ENCODE measurements at regions not wholly inside any gene's neighbourhood (a gene's known extent, or its start where the extent isn't known, plus 50 kb on each side); places are given as distances from the start of the nearest gene placed in this dataset.
A peak's percentile ranks its signal among the peaks of the same experiment; 100 is the strongest.
"Not testable (repeated sequence)": the region's sequence is repeated elsewhere in the genome, so short reads cannot be mapped to it uniquely, and the experiment has no call there.

DNA sequence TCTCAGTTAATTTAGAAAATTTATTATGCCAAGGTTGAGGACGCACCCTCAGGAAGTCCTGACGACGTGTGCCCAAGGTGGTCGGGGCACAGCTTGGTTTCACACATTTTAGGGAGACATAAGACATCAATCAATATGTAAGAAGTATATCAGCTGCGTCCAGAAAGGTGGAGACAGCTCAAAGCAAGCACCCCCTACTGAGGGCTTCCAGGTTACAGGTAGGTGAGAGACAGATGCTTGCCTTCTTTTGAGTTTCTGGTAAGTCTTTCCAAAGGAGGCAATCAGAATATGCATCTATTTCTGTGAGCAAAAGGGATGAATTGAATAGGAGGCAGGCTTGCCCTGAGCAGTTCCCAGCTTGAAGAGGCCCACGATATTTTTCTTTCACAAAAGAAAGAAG, 614.3 kb downstream of the XPNPEP1 start:
- TF ChIP-seq Cebpa-rat (IDR thresholded peaks at IDR 0.05), result no peak
- no peaks in the 10 kb centered on the region for H4K20me1 ChIP-seq
- no peaks in the 10 kb centered on the region for H3K9me3 ChIP-seq (replicated peaks in 1 of 11)
- no peaks in the 10 kb centered on the region for H3K27me3 ChIP-seq
- H3K36me3 ChIP-seq, result no peaks in the 10 kb centered on the region
- H3K4me2 ChIP-seq, result no peak overlapping the region
- no peak overlapping the region for H3K9ac ChIP-seq
- H3K27ac ChIP-seq, result no peak overlapping the region
- no peak overlapping the region for H3K4me3 ChIP-seq
- no peaks in the 10 kb centered on the region for H3K4me1 ChIP-seq

DNA sequence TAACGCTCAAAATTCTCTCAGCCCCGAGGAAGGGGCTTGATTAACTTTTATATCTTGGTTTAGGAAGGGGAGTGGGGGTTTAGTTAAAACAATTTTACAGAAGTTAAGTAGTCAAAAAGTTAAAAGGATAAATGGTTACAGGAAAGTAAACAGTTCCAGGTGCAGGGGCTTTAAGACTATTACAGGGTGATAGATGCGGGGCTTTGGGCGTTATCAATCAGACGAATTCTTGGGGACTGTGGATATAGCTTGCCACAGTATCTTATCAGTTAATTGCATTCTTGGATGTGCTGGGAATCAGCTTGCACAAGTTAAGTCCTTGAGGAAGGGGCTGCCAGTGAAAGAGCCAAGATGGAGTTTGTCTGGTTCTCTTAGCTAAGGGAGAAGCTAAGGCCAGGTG, 616.2 kb downstream of the XPNPEP1 start:
- not testable (repeated sequence) for H3K27me3 ChIP-seq; H3K4me1 ChIP-seq; H3K4me2 ChIP-seq; H4K20me1 ChIP-seq; H3K4me3 ChIP-seq; H3K36me3 ChIP-seq; H3K9me3 ChIP-seq (replicated peaks in 1 of 11); H3K27ac ChIP-seq; H3K9ac ChIP-seq

DNA sequence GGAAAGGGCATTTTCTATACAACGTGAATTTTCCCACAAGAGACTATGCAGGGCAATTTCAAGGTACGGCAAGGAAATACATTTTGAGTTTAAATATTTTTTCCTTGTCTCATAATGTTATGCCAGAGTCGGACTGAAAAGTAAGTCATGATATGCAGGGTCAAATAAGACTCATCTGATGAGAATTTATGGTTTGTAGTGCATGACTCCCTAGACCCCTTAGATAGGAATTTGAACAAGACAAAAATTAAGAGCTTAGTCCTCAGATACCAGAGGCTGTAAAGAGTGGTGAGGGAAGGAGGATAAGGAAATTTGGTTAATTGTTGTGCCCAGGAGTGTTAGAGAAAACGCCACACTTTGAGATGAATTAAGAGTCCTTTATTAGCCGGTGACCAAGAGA, 616.6 kb downstream of the XPNPEP1 start:
- TF ChIP-seq Cebpa-rat (IDR thresholded peaks at IDR 0.05), result no peak
- no peak overlapping the region for H3K4me2 ChIP-seq
- no peaks in the 10 kb centered on the region for H4K20me1 ChIP-seq
- no peaks in the 10 kb centered on the region for H3K4me1 ChIP-seq
- H3K9me3 ChIP-seq (replicated peaks in 1 of 11), result no peaks in the 10 kb centered on the region
- H3K27ac ChIP-seq, result no peak overlapping the region
- no peaks in the 10 kb centered on the region for H3K27me3 ChIP-seq
- no peak overlapping the region for H3K4me3 ChIP-seq
- no peaks in the 10 kb centered on the region for H3K36me3 ChIP-seq
- H3K9ac ChIP-seq, result no peak overlapping the region

GRCh38 chr10:109287858-109288257, 635.5 kb downstream of the XPNPEP1 start:
- no peak for TF ChIP-seq Cebpa-rat (IDR thresholded peaks at IDR 0.05)
- Histone ChIP-seq H3K36me3 (no peaks in the 10 kb centered on the region), H3K27ac (no peak overlapping the region), H3K4me1 (peaks cover 0 to 12% (median 0%) of the 10 kb centered on the region in 10 experiments; a peak in 4 of 20 replicates), H3K9ac (no peak overlapping the region), H3K4me3 (no peak overlapping the region), H4K20me1 (no peaks in the 10 kb centered on the region), H3K9me3 (replicated peaks in 1 of 11) (peaks cover 0 to 4% (median 0%) of the 10 kb centered on the region in 11 experiments; a peak in 1 of 22 replicates), H3K4me2 (no peak overlapping the region), H3K27me3 (no peaks in the 10 kb centered on the region)

- Histone ChIP-seq H3K27me3 (no peaks in the 10 kb centered on the region), H3K4me1 (peaks cover 0 to 12% (median 0%) of the 10 kb centered on the region in 10 experiments; a peak in 4 of 20 replicates), H3K9me3 (replicated peaks in 1 of 11) (no peaks in the 10 kb centered on the region), H4K20me1 (no peaks in the 10 kb centered on the region), H3K4me3 (no peak overlapping the region), H3K27ac (no peak overlapping the region), H3K36me3 (no peaks in the 10 kb centered on the region), H3K4me2 (no peak overlapping the region), H3K9ac (no peak overlapping the region)
- no peak for TF ChIP-seq Cebpa-rat (IDR thresholded peaks at IDR 0.05)
These were observed 640.8 kb downstream of the XPNPEP1 start for GRCh38 chr10:109282510-109282909.

- Histone ChIP-seq H4K20me1 (no peaks in the 10 kb centered on the region), H3K4me3 (no peak overlapping the region), H3K9ac (no peak overlapping the region), H3K27ac (no peak overlapping the region), H3K36me3 (no peaks in the 10 kb centered on the region), H3K4me2 (no peak overlapping the region), H3K27me3 (no peaks in the 10 kb centered on the region), H3K9me3 (replicated peaks in 1 of 11) (no peaks in the 10 kb centered on the region), H3K4me1 (peaks cover 0 to 3% (median 0%) of the 10 kb centered on the region in 10 experiments; a peak in 2 of 20 replicates)
- TF ChIP-seq Cebpa-rat (IDR thresholded peaks at IDR 0.05), result peak in 1 of 11 experiments; percentile 56; a peak in 1 of 22 replicates
These were observed 642.0 kb downstream of the XPNPEP1 start for GRCh38 chr10:109281347-109281746.

GRCh38 chr10:109280837-109281236, 642.5 kb downstream of the XPNPEP1 start:
- Histone ChIP-seq H3K4me3 (no peak overlapping the region), H4K20me1 (no peaks in the 10 kb centered on the region), H3K9me3 (replicated peaks in 1 of 11) (no peaks in the 10 kb centered on the region), H3K4me2 (no peak overlapping the region), H3K36me3 (no peaks in the 10 kb centered on the region), H3K27ac (no peak overlapping the region), H3K9ac (no peak overlapping the region), H3K27me3 (no peaks in the 10 kb centered on the region), H3K4me1 (no peaks in the 10 kb centered on the region)
- TF ChIP-seq Cebpa-rat (IDR thresholded peaks at IDR 0.05), result no peak

DNA sequence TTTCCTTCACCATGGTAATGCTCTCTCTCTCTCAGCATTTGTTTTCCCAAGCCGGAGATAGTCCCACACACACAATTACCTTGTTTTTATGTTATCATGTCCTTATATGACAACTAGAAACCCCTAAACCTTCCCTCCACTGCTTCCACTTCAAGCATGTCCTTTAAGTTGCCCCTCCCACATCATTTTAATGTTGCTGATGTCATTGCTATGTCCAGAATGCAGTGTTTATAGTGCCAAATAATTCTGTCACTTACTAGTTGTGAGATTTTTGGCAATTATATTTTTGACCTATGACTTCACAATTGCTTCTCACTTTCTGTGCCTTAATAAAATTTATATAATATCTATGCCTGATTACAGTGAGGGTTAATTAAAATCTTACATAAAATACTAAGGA, 645.9 kb downstream of the XPNPEP1 start:
- H3K9ac ChIP-seq, result no peak overlapping the region
- H3K9me3 ChIP-seq (replicated peaks in 1 of 11), result no peaks in the 10 kb centered on the region
- H4K20me1 ChIP-seq, result no peaks in the 10 kb centered on the region
- no peak overlapping the region for H3K4me3 ChIP-seq
- no peak overlapping the region for H3K27ac ChIP-seq
- H3K27me3 ChIP-seq, result no peaks in the 10 kb centered on the region
- no peaks in the 10 kb centered on the region for H3K36me3 ChIP-seq
- H3K4me2 ChIP-seq, result no peak overlapping the region
- no peak for TF ChIP-seq Cebpa-rat (IDR thresholded peaks at IDR 0.05)
- H3K4me1 ChIP-seq, result no peaks in the 10 kb centered on the region

GRCh38 chr10:109275960-109276359, 647.4 kb downstream of the XPNPEP1 start:
- H3K9ac ChIP-seq, result no peak overlapping the region
- H4K20me1 ChIP-seq, result no peaks in the 10 kb centered on the region
- no peak for TF ChIP-seq Cebpa-rat (IDR thresholded peaks at IDR 0.05)

DNA sequence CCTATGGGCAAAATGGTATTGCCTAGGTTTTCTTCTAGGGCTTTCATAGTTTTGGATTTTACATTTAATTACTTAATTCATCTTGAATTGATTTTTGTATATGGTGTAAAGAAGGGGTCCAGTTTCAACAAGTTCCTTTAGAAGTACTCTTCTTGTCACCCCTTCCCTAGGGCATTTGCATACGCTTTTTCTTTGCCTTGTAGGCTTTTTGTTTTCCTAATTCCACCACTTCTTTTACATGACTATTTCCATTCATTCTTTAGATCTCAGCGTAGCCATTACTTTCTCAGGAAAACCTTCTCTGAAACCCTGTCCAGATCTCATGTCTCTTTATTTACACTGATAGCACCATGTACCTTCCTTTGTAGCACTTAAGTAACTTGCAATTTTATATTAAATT, 648.6 kb downstream of the XPNPEP1 start:
- H3K36me3 ChIP-seq, result no peaks in the 10 kb centered on the region
- no peak overlapping the region for H3K4me3 ChIP-seq
- no peak overlapping the region for H3K27ac ChIP-seq
- TF ChIP-seq Cebpa-rat (IDR thresholded peaks at IDR 0.05), result no peak
- no peaks in the 10 kb centered on the region for H3K4me1 ChIP-seq
- H4K20me1 ChIP-seq, result no peaks in the 10 kb centered on the region
- no peaks in the 10 kb centered on the region for H3K9me3 ChIP-seq (replicated peaks in 1 of 11)
- no peak overlapping the region for H3K9ac ChIP-seq
- no peak overlapping the region for H3K4me2 ChIP-seq
- H3K27me3 ChIP-seq, result no peaks in the 10 kb centered on the region

More at GRCh38 chr10:109275960-109276359, 647.4 kb downstream of the XPNPEP1 start:
- H3K9me3 ChIP-seq (replicated peaks in 1 of 11), result no peaks in the 10 kb centered on the region
- H3K27ac ChIP-seq, result no peak overlapping the region
- H3K4me1 ChIP-seq, result no peaks in the 10 kb centered on the region
- no peak overlapping the region for H3K4me3 ChIP-seq
- no peaks in the 10 kb centered on the region for H3K36me3 ChIP-seq
- H3K27me3 ChIP-seq, result no peaks in the 10 kb centered on the region
- H3K4me2 ChIP-seq, result no peak overlapping the region

DNA sequence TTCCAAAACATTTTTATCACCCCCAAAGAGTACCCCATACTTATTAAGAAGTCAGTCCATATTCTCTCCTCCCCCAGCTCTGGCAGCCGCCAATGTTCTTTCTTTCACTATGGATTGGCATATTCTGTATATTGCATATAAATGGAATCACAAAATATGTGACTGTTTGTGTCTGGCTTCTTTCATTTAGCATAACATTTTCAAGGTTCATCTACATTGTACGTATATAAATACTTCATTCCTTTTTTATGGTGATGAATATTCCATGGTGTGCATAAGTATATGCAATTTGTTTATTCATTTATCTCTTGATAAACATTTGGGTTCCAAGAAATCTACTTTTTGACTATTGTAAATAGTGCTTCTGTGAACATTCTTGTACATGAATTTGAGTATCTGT, 653.1 kb downstream of the XPNPEP1 start:
- H3K4me2 ChIP-seq, result no peak overlapping the region
- H4K20me1 ChIP-seq, result no peaks in the 10 kb centered on the region
- H3K4me3 ChIP-seq, result no peak overlapping the region
- no peaks in the 10 kb centered on the region for H3K4me1 ChIP-seq
- H3K9ac ChIP-seq, result no peak overlapping the region
- TF ChIP-seq Cebpa-rat (IDR thresholded peaks at IDR 0.05), result no peak
- H3K27ac ChIP-seq, result no peak overlapping the region
- H3K36me3 ChIP-seq, result no peaks in the 10 kb centered on the region
- H3K27me3 ChIP-seq, result no peaks in the 10 kb centered on the region
- no peaks in the 10 kb centered on the region for H3K9me3 ChIP-seq (replicated peaks in 1 of 11)

Data from BLaER1 treated with 17β-estradiol and CSF1 and Interleukin-3, amounts not matched to agents 10 nM and 100 nM (cell line).